ENCODE measurements at regions not wholly inside any gene's neighbourhood (a gene's known extent, or its start where the extent isn't known, plus 50 kb on each side); places are given as distances from the start of the nearest gene placed in this dataset.

DNA sequence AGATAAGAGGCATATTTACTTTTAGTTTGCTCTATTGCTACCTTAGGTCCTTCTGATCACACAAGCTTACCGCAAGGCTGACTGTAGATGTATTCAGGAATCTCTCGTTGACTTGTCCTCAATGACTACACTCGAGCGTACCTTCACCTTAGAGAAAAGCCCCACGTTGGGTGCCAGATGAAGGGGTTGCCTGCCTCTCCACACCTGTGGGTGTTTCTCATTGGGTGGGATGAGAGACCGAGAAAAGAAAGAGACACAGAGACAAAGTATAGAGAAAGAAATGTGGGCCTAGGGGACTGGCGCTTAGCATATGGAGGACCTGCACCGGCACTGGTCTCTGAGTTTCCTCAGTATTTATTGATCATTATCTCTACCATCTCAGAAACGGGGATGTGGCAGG is 51.8 kb downstream of the ASCL4 start:
- Histone ChIP-seq H3K14ac (replicated peaks; ENCODE audit: low read depth, low read length) (no peak overlapping the region), H3K56ac (ENCODE audit: extremely low read depth, insufficient read depth, low read length) (no peak overlapping the region), H3K4me3 (ENCODE audit: insufficient read depth, low read depth, low read length) (no peak overlapping the region), H3K4ac (ENCODE audit: low read depth, low read length) (no peak overlapping the region), H3K36me3 (ENCODE audit: control insufficient read depth, insufficient read depth, low read length) (no peaks in the 10 kb centered on the region), H3K27me3 (ENCODE audit: control insufficient read depth, insufficient read depth, low read length) (no peaks in the 10 kb centered on the region), H3K9me1 (ENCODE audit: insufficient read depth, low read length) (no peaks in the 10 kb centered on the region), H3K18ac (ENCODE audit: low read depth, low read length) (no peak overlapping the region), H3K23ac (ENCODE audit: low read depth, low read length) (no peak overlapping the region), H4K91ac (ENCODE audit: insufficient read depth, low read depth, low read length) (no peak overlapping the region), H2AK5ac (ENCODE audit: low read depth, low read length) (no peak overlapping the region), H2AFZ (replicated peaks; ENCODE audit: low read length, poor library complexity) (no peak overlapping the region), H2BK15ac (ENCODE audit: low read depth, low read length) (no peak overlapping the region), H3K4me1 (ENCODE audit: control insufficient read depth, insufficient read depth, low read length) (no peaks in the 10 kb centered on the region), H4K20me1 (ENCODE audit: insufficient read depth, low read length) (no peaks in the 10 kb centered on the region), H2BK5ac (ENCODE audit: low read depth, low read length, poor library complexity, severe bottlenecking) (no peak overlapping the region), H4K8ac (ENCODE audit: low read depth in 2 of 2, low read length in 2 of 2) (no peak overlapping the region), H2BK120ac (ENCODE audit: low read depth, low read length) (no peak overlapping the region), H3K9ac (ENCODE audit: low read depth, low read length) (no peak overlapping the region), H2AK9ac (replicated peaks; ENCODE audit: low read depth, low read length, poor library complexity) (no peak overlapping the region), H3K9me3 (ENCODE audit: control insufficient read depth, insufficient read depth, low read length) (peaks cover 4% of the 10 kb centered on the region; the same call in 1 of the 2 replicates), H3K27ac (ENCODE audit: insufficient read depth, low read length) (no peak overlapping the region), H3K4me2 (ENCODE audit: low read depth, low read length) (no peak overlapping the region), H2BK20ac (ENCODE audit: low read depth, low read length) (no peak overlapping the region), H3K79me1 (ENCODE audit: low read depth in 1 of 2, low read length in 2 of 2) (no peaks in the 10 kb centered on the region), H4K5ac (ENCODE audit: low read depth, low read length) (no peak overlapping the region)
- no peak for DNase-seq
- WGBS, 2 experiments (ENCODE audit: extremely low coverage in 2 of 2, insufficient read length in 1 of 2), result no CpG with 5 or more reads among the region's 9 CpGs
- no peak for ATAC-seq (ENCODE audit: low read depth)
- in situ Hi-C loops (cut with MboI; ENCODE audit: low sequenced_read_pairs), result no loop called here
- intact Hi-C loops (cut with micrococcal nuclease), result no loop called here
- TF ChIP-seq BHLHE40 (IDR thresholded peaks at IDR 0.05; ENCODE audit: low read depth, low read length) (no peak), MXI1 (IDR thresholded peaks at IDR 0.05; ENCODE audit: borderline replicate concordance, low read depth, low read length) (no peak), CEBPB (IDR thresholded peaks at IDR 0.05; ENCODE audit: low read depth, low read length) (no peak), MAFK (IDR thresholded peaks at IDR 0.05; ENCODE audit: low read depth, low read length) (no peak), SMC3 (IDR thresholded peaks at IDR 0.05; ENCODE audit: low read depth, low read length) (no peak), RCOR1 (IDR thresholded peaks at IDR 0.05; ENCODE audit: insufficient replicate concordance, low read length) (no peak), CHD1 (IDR thresholded peaks at IDR 0.05; ENCODE audit: low read depth, low read length) (no peak)
- TF ChIP-seq, protein P1, sequence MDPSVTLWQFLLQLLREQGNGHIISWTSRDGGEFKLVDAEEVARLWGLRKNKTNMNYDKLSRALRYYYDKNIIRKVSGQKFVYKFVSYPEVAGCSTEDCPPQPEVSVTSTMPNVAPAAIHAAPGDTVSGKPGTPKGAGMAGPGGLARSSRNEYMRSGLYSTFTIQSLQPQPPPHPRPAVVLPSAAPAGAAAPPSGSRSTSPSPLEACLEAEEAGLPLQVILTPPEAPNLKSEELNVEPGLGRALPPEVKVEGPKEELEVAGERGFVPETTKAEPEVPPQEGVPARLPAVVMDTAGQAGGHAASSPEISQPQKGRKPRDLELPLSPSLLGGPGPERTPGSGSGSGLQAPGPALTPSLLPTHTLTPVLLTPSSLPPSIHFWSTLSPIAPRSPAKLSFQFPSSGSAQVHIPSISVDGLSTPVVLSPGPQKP (IDR thresholded peaks at IDR 0.05; ENCODE audit: borderline replicate concordance, low read depth, low read length), result no peak
- dilution Hi-C loops (cut with HindIII; ENCODE audit: low sequenced_read_pairs, unreplicated experiment), result no loop called here
- BruUV-seq (replicated peaks), result no TSS peak
- POLR2A ChIA-PET (ENCODE audit: unreplicated experiment), result no interaction called here
- CTCF ChIA-PET, result no interaction called here

Data from IMR-90 (cell line).